ENCODE measurements at regions not wholly inside any gene's neighbourhood (a gene's known extent, or its start where the extent isn't known, plus 50 kb on each side); places are given as distances from the start of the nearest gene placed in this dataset.

DNA sequence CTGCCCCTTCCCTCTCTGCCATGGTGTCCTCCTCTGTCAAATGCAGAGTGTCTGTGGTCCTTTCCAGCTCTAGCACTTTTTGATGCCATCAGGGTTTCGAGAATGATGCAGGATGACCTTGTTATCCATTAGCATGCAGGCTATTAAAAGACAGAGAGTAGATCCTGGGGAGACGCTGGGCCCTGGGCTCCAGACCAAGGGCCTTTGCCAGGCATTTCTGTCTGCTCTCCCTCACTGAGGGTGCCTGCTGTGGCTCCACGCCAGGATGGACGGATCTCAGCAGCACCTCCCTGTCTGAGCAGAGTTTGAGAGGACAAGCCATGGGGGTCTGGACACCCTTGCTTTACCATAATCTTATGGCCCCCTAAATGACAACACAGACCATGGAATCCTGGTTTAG is 110.8 kb upstream of the CD82 start:
- ATAC-seq (replicated peaks in 1 of 2) (no peak), DNase-seq (no peak)
- no peak overlapping the region for H3K27ac Mint-ChIP-seq
- H3K4me1 Mint-ChIP-seq (ENCODE audit: low read depth) = no peaks in the 10 kb centered on the region
- no peaks in the 10 kb centered on the region for H3K9me3 Mint-ChIP-seq
- H3K4me3 Mint-ChIP-seq = no peak overlapping the region
- no peaks in the 10 kb centered on the region for H3K36me3 Mint-ChIP-seq (ENCODE audit: insufficient read depth in 2 of 2)
- no peaks in the 10 kb centered on the region for H3K27me3 Mint-ChIP-seq (ENCODE audit: low read depth)

DNA sequence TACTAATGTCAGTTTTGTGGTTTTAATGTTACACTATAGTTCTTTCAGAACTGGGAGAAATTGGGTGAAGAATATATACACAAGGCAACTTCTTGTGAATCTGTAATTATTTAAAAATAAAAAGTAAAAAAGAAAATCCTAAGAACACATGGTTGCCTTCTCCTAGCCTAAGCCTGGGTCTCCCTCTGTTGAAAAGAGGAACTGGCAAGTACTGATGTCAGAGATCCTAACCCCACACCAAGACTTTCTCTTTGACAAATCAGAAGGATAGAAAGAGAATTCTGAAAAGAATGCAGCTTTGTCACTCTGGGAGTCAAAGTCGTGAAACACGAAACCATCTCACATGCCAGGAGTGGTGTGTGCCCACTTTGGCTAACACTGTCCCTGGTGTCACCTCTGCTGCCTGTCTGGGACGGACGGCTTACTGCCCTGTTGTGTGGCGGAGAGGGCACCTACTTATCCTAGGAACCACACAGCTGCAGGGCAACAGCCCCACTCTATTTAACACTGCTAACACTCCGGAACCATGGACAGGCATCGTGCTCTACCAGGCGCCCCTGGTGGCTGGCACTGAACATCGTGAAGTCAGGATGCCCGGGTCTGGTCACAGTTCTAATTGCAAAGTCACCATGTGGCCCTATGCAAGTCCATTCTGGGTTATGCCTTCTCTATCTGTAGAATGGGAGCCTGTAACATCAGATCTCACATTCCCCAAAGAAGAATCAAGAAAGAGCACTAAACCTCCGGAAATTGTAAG is 108.7 kb upstream of the CD82 start:
- Mint-ChIP-seq H3K27ac (no peak overlapping the region), H3K27me3 (ENCODE audit: low read depth) (peaks cover 9% of the 10 kb centered on the region), H3K9me3 (peaks cover 0 to 2% of the 10 kb centered on the region in 2 donors), H3K4me3 (no peak overlapping the region), H3K36me3 (ENCODE audit: insufficient read depth in 2 of 2) (no peaks in the 10 kb centered on the region), H3K4me1 (ENCODE audit: low read depth) (no peaks in the 10 kb centered on the region)
- no peak for DNase-seq
- no peak for ATAC-seq (replicated peaks in 1 of 2)

DNA sequence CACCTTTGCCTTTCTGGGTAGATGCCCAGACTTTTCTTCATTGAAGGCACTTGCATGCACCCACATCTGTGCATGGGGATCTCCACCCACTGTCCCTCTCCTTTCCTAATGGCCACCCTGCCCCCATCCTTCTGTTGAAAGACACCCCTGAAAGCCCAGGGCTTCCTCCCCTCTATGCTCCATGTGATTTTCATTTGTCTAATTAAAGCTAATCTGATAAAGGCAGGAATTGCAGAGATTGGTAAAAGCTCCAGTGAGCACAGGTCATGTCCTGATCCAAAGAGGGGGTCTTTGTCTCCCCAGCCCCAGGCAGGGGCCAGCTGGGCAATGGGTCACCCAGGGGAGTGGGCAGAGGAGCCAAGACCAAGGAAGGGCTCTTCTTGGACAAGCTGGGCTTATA is 107.6 kb upstream of the CD82 start:
- peaks cover 9% of the 10 kb centered on the region for H3K27me3 Mint-ChIP-seq (ENCODE audit: low read depth)
- peaks cover 0 to 2% of the 10 kb centered on the region in 2 donors for H3K9me3 Mint-ChIP-seq
- no peak for DNase-seq
- H3K4me1 Mint-ChIP-seq (ENCODE audit: low read depth) = no peaks in the 10 kb centered on the region
- no peak overlapping the region for H3K4me3 Mint-ChIP-seq
- no peak for ATAC-seq (replicated peaks in 1 of 2)
- H3K36me3 Mint-ChIP-seq (ENCODE audit: insufficient read depth in 2 of 2) = no peaks in the 10 kb centered on the region
- H3K27ac Mint-ChIP-seq = no peak overlapping the region

DNA sequence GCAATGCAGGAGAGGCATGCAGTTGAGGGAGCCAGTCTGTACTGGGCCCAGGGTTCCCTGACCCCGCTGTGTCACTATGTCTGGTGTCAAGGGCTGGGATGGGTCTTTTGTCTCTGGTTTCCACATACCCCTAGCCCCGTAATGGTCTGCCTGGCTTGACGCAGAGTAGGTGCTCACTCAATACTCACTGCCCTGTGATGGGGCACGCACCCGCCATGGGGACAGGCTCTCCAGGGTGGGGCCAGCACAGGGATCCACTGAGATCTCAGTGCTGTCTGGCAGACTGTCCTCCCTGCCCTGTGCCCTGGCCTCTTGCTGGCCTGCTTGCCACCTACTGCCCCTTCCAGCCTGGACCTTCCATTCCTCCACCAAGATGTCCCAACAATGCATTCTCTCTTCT is 101.7 kb upstream of the CD82 start:
- Mint-ChIP-seq H3K4me3 (no peak overlapping the region), H3K9me3 (peaks cover 3 to 6% of the 10 kb centered on the region in 2 donors), H3K27ac (no peak overlapping the region), H3K27me3 (ENCODE audit: low read depth) (peaks cover 28% of the 10 kb centered on the region), H3K36me3 (ENCODE audit: insufficient read depth in 2 of 2) (peaks cover 2 to 3% of the 10 kb centered on the region in 2 donors), H3K4me1 (ENCODE audit: low read depth) (no peaks in the 10 kb centered on the region)
- ATAC-seq (replicated peaks in 1 of 2) = no peak
- no peak for DNase-seq

DNA sequence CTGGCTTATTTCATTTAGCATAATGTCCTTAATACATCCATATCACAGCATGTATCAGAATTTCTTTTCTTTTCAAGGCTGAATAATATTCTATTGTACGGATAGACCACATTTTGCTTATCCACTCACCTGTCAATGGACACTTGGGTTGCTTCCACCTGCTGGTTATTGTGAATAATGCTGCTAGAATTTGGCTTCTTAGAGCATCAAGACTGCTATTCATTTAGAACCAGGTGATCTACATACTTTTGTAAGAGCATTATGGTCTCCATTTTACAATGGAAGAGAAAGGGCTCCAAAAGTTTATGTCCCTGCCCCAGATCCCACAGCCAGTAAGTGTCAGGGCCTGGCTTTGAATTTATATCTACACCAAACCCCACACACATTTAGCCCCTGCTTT is 100.7 kb upstream of the CD82 start:
- ATAC-seq (replicated peaks in 1 of 2) = no peak
- H3K4me1 Mint-ChIP-seq (ENCODE audit: low read depth) = no peaks in the 10 kb centered on the region
- no peak for DNase-seq
- peaks cover 3 to 6% of the 10 kb centered on the region in 2 donors for H3K9me3 Mint-ChIP-seq
- no peak overlapping the region for H3K4me3 Mint-ChIP-seq
- no peak overlapping the region for H3K27ac Mint-ChIP-seq
- H3K27me3 Mint-ChIP-seq (ENCODE audit: low read depth) = peaks cover 31% of the 10 kb centered on the region
- peaks cover 2 to 3% of the 10 kb centered on the region in 2 donors for H3K36me3 Mint-ChIP-seq (ENCODE audit: insufficient read depth in 2 of 2)

DNA sequence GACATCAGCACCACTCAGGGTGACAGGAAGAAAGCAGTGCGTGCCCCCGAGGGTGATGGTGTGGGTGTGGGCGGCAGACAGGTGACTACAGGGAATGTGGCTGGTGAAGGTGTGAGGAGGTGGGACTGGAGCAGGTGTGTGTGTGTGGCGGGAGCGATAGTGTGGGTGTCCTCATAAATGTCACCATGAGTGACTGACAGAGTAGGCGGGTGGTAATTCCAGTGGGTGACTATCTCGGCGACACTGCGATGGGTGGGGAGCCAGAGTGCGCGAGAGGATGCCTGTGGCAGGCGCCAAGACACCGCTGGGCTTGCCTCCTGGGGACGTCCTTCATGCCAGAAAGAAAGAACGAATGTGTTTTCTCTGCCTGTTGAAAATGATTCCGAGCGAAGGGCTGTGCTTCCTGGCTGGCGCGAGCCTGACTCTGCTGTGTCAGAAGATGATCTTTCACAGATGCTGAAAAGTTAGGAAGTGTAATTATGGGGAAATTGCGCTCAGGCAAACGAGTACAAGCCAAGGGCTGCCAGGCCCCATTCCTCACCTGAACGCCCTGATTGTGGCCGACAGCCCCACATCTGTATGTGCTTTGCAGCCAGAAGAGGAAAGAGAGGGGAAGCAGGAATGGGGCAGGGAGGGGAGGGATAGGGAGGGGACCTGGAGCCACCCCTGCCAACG is 98.8 kb upstream of the CD82 start:
- no peaks in the 10 kb centered on the region for H3K4me1 Mint-ChIP-seq (ENCODE audit: low read depth)
- DNase-seq = no peak
- peaks cover 2 to 3% of the 10 kb centered on the region in 2 donors for H3K36me3 Mint-ChIP-seq (ENCODE audit: insufficient read depth in 2 of 2)

DNA sequence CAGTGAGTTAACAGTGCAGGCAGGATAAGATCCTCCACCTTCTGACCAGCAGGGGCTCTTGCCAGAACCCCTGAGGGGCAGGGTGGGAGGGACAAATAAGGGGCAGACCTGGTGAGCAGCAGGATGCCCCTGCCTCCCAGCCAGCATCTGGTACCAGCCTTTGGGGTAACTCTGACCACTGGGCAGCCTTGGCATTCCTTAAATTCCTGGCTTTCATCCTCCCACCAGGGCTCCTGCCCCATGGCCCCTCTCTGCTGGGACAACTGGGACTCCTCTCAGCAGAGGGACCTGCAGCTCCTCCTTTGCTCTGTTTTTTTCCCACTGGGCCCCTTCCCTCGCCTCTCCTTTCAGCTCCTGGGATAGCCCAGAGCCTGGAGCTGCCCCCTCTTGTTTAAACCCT is 98.0 kb upstream of the CD82 start:
- H3K36me3 Mint-ChIP-seq (ENCODE audit: insufficient read depth in 2 of 2) = peaks cover 2 to 3% of the 10 kb centered on the region in 2 donors
- H3K4me1 Mint-ChIP-seq (ENCODE audit: low read depth) = no peaks in the 10 kb centered on the region
- no peak for DNase-seq
- H3K27ac Mint-ChIP-seq = no peak overlapping the region
- ATAC-seq (replicated peaks in 1 of 2) = no peak
- no peak overlapping the region for H3K4me3 Mint-ChIP-seq
- peaks cover 35% of the 10 kb centered on the region for H3K27me3 Mint-ChIP-seq (ENCODE audit: low read depth)
- peaks cover 3 to 5% of the 10 kb centered on the region in 2 donors for H3K9me3 Mint-ChIP-seq

More for the DNA sequence above, 98.8 kb upstream of the CD82 start:
- H3K9me3 Mint-ChIP-seq = peaks cover 3 to 5% of the 10 kb centered on the region in 2 donors
- peaks cover 35% of the 10 kb centered on the region for H3K27me3 Mint-ChIP-seq (ENCODE audit: low read depth)
- no peak overlapping the region for H3K27ac Mint-ChIP-seq
- ATAC-seq (replicated peaks in 1 of 2) = no peak
- H3K4me3 Mint-ChIP-seq = no peak overlapping the region

DNA sequence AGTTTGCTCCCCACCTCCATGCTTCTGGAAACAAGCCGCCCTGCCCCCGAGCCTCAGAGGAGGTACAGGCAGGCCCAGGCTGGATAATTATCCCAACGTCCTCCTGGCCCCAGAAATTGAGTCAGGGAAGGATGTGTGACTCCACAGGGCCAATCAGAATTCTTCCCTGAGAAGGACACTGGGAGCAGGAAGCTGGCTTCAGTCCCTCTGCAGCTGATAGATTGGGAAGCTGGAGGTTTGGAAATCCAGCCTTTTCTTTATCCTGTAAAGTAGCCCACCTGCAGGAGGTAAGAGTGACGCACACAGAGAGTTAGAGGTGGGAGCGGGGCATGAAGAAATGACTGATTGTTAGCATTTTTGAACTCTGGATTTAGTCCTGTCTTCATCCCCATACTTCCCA is 97.5 kb upstream of the CD82 start:
- no peak overlapping the region for H3K27ac Mint-ChIP-seq
- peaks cover 3 to 5% of the 10 kb centered on the region in 2 donors for H3K9me3 Mint-ChIP-seq
- H3K4me3 Mint-ChIP-seq = no peak overlapping the region
- H3K4me1 Mint-ChIP-seq (ENCODE audit: low read depth) = no peaks in the 10 kb centered on the region
- peaks cover 2 to 3% of the 10 kb centered on the region in 2 donors for H3K36me3 Mint-ChIP-seq (ENCODE audit: insufficient read depth in 2 of 2)
- ATAC-seq (replicated peaks in 1 of 2) (no peak), DNase-seq (no peak)
- H3K27me3 Mint-ChIP-seq (ENCODE audit: low read depth) = peaks cover 35% of the 10 kb centered on the region

DNA sequence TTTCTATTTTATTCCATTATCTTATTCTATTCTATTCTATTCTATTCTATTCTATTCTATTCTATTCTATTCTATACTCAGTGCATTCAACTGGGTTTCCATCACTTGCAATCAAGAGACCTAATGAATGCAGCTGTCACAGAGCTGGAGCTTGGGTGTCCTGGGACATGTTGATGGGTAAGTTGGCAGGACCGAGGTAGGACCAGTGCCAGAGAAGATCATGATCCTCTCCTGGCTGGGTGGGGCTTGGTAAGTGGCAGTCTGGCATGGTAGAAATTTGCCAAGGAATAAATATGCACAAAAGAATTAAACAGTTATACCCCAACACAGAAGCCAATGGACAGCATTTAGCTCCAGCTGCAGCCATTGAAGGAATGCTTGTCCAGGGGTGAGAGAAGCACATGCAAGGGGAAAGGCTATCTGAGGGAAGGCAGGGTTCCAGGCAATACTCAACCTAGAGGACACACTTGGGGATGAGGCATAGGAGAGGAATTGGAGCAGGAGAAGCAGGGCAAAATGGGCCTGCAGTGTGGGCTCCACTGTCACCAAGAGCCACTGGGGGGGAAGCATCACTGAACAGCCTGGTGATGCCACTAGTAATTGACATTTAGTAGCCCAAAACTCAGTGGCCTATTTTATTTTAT is 97.0 kb upstream of the CD82 start:
- H3K27ac Mint-ChIP-seq = no peak overlapping the region
- ATAC-seq (replicated peaks in 1 of 2) (no peak), DNase-seq (no peak)
- H3K4me1 Mint-ChIP-seq (ENCODE audit: low read depth) = no peaks in the 10 kb centered on the region
- peaks cover 35% of the 10 kb centered on the region for H3K27me3 Mint-ChIP-seq (ENCODE audit: low read depth)
- H3K9me3 Mint-ChIP-seq = peaks cover 3 to 5% of the 10 kb centered on the region in 2 donors
- peaks cover 2 to 3% of the 10 kb centered on the region in 2 donors for H3K36me3 Mint-ChIP-seq (ENCODE audit: insufficient read depth in 2 of 2)
- no peak overlapping the region for H3K4me3 Mint-ChIP-seq

DNA sequence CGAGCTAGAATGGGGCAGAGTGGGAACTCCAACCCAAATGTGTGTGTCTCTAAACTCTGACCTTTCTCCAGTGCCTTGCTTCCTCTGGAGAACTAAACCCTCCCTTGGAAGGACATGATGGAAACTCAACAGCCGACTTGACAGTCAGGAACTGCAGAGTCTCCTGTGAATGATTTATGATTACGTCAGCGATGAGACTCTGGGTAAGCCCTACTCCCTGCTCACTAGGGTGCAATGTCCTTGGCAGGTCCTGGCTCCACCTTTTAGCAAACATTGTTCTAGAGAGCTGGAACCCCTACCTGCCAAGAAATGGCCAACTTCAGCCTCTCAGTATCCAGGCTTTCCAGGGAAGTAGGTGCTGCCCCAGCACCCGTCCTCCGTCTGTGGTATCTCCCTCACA is 96.1 kb upstream of the CD82 start:
- H3K4me1 Mint-ChIP-seq (ENCODE audit: low read depth) = no peaks in the 10 kb centered on the region
- no peak for DNase-seq
- no peak overlapping the region for H3K4me3 Mint-ChIP-seq
- H3K27me3 Mint-ChIP-seq (ENCODE audit: low read depth) = peaks cover 32% of the 10 kb centered on the region
- peaks cover 2 to 3% of the 10 kb centered on the region in 2 donors for H3K36me3 Mint-ChIP-seq (ENCODE audit: insufficient read depth in 2 of 2)
- no peak overlapping the region for H3K27ac Mint-ChIP-seq
- peaks cover 2 to 3% of the 10 kb centered on the region in 2 donors for H3K9me3 Mint-ChIP-seq
- no peak for ATAC-seq (replicated peaks in 1 of 2)

DNA sequence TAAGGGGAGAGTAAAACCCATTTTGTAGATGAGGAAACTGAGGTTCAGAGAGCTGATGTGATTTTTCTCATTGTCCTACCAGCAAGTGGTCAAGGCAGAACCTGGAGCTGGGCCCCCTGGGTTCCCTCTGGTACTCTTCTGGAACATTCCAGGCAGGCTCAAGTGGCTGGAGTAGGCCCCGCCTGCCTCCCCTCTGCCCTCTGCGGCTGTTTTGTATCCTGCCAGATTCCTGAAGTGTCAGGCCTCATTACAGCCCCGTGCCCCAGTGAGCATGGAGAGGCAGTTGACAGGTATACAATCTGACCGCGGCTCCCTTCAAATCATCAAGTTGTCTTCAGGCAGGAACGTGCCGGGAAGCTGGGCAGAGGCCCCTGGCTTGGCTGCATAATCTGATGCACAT is 94.6 kb upstream of the CD82 start:
- H3K4me3 Mint-ChIP-seq = no peak overlapping the region

DNA sequence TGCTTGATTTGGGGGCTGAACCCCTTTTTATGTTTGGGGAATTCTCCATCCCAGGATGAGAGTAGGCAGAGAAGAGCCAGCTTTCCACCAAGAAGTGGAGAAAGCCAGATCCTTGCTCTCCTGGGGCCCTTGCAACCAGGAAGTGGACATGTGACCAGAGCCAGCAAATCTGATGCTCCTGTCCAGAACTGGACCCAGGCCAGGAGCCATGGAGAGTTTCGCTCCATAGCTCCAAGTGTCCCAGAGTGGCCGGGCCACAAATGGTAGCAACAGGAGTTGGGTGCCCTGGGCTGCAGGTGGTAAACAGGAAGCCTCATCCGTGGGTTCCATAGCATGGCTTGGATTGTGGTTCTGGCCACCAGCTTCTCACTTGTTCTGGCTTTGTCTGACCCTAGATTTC is 93.9 kb upstream of the CD82 start:
- Mint-ChIP-seq H3K36me3 (ENCODE audit: insufficient read depth in 2 of 2) (no peaks in the 10 kb centered on the region), H3K4me3 (no peak overlapping the region), H3K4me1 (ENCODE audit: low read depth) (no peaks in the 10 kb centered on the region), H3K27ac (no peak overlapping the region), H3K9me3 (peaks cover 0 to under 1% of the 10 kb centered on the region in 2 donors), H3K27me3 (ENCODE audit: low read depth) (peaks cover 43% of the 10 kb centered on the region)
- DNase-seq (no peak), ATAC-seq (replicated peaks in 1 of 2) (no peak)

More for the DNA sequence above, 94.6 kb upstream of the CD82 start:
- no peaks in the 10 kb centered on the region for H3K4me1 Mint-ChIP-seq (ENCODE audit: low read depth)
- no peak for ATAC-seq (replicated peaks in 1 of 2)
- peaks cover 0 to 3% of the 10 kb centered on the region in 2 donors for H3K9me3 Mint-ChIP-seq
- DNase-seq = no peak
- no peak overlapping the region for H3K27ac Mint-ChIP-seq
- H3K27me3 Mint-ChIP-seq (ENCODE audit: low read depth) = peaks cover 42% of the 10 kb centered on the region
- peaks cover under 1 to 2% of the 10 kb centered on the region in 2 donors for H3K36me3 Mint-ChIP-seq (ENCODE audit: insufficient read depth in 2 of 2)

DNA sequence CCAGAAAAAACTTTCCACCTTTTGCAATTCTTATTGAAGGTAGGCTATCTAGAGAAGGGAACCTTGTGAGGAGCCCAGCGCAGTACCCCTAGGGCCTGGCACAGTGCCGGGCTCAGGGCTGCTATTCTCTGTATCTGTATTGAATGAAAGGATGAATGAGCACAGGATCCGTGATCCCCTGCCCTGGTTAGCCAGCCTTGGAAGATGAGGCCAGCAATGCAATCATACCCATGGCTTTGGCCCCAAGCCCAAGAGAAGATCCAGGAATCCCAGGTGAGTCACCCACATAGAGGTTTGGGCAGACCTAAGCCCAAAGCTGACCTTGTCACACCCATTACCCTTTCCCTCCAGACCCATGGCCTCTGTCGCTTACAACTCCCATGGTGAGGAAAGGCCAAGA is 92.5 kb upstream of the CD82 start:
- H3K9me3 Mint-ChIP-seq = no peaks in the 10 kb centered on the region
- H3K4me1 Mint-ChIP-seq (ENCODE audit: low read depth) = no peaks in the 10 kb centered on the region
- DNase-seq (no peak), ATAC-seq (replicated peaks in 1 of 2) (no peak)
- peaks cover 46% of the 10 kb centered on the region for H3K27me3 Mint-ChIP-seq (ENCODE audit: low read depth)
- H3K27ac Mint-ChIP-seq = no peak overlapping the region
- H3K4me3 Mint-ChIP-seq = no peak overlapping the region
- no peaks in the 10 kb centered on the region for H3K36me3 Mint-ChIP-seq (ENCODE audit: insufficient read depth in 2 of 2)

Measured in activated T-cell treated with anti-CD3 and anti-CD28 coated beads, Interleukin-2, amount 50 U/mL, for 72 hours (primary cell).